NCI-H2196 (cell line): ENCODE measurements at regions not wholly inside any gene's neighbourhood (a gene's known extent, or its start where the extent isn't known, plus 50 kb on each side); places are given as distances from the start of the nearest gene placed in this dataset.

ENCODE experiments used
- DNase-seq: peaks from one replicate; lab custom pipeline; 2025; ENCODE audit not compliant: unreplicated experiment; lab: John Stamatoyannopoulos, UW

- DNase-seq: no peak
These were observed 62.1 kb upstream of the SESN3 start for GRCh38 chr11:95293116-95293515.

DNA sequence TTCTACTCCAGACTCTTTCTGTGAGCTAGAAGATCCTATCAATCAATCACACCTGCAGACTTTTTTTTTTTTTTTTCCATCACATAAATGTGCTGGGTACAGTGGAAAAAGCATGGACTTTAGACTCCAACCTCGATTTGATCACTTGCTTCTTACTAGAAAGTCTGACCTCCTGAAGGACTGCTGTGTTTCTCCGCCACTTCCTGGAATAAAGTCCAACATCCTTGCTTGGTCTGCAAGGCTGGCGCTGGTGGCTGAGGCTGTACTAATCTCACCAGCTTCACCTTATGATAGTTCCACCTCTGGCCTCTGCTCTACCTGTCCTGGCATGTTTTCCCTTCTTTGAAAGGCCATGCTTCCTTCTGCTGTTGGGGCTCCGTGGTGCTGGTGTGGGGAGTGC is 60.9 kb upstream of the SESN3 start:
- no peak for DNase-seq

- DNase-seq: no peak
These were observed 58.5 kb upstream of the SESN3 start for GRCh38 chr11:95289378-95290101.

- DNase-seq: no peak
These were observed 53.4 kb upstream of the SESN3 start for GRCh38 chr11:95284057-95285052.

DNA sequence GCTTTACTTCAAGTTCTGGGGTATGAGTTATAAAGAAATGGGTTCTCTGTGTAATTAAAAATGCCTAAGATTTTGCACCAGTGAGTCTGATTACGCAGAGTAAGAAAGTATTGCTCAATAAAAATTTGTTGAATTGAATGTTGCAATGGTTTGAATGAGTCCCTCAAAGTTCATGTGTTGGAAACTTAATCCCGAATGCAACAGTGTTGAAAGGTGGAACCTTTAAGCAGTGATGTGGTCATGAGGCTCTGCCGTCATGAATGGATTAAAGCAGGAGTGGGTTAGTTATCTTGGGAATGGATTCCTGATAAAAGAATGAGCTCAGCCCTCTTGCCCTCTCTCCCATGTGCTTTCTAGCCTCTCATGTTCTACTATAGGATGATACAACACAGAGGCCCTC is 52.6 kb upstream of the SESN3 start:
- no peak for DNase-seq

- DNase-seq: no peak
These were observed 52.1 kb upstream of the SESN3 start for GRCh38 chr11:95283146-95283545.

DNA sequence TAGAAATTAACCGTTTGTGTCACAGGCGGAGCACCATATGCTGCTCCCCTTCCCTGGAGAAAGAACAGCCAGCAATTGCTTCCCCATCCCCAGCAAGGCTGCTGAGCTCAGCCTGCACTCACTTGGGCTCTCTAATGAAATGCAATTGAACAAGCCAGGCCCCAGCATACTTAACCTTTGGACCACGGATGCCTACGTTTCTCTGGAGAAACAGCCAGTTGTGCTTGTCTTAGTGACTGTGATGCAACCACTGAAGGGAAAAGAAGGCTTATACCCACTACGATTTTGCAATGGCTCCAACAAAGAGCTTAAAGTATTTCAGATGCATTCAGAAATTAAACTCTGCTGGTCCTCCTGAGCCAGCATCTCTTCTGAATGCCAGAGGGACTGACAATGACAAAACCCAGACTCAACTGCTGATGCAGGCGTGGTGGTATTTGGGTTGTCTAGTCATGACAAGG is 51.3 kb upstream of the SESN3 start:
- no peak for DNase-seq
